Activated naive CD4-positive, alpha-beta T cell treated with anti-CD3 and anti-CD28 coated beads, Interleukin-2, amount 50 U/mL, for 72 hours (primary cell): ENCODE measurements at regions not wholly inside any gene's neighbourhood (a gene's known extent, or its start where the extent isn't known, plus 50 kb on each side); places are given as distances from the start of the nearest gene placed in this dataset.

Experiments
- ATAC-seq, 2 donors: fragments of 150-1000 bp; cut with Tn5 transposase; 2 replicates each; pipeline ENCODE4 v1.10.0; 2021; ENCODE audit warnings: mild to moderate bottlenecking in 2 of 2, moderate library complexity in 2 of 2
- DNase-seq, 2 donors: peaks; one replicate each; pipeline ENCODE4 v3.0.0; 2021 to 2022; ENCODE audit warnings: low spot score in 2 of 2
- H3K27ac Mint-ChIP-seq, 2 donors: one replicate each; pipeline ENCODE4 v1.8.0; 2022; ENCODE audit warnings: mild to moderate bottlenecking in 2 of 2, mixed read lengths in 2 of 2
- H3K36me3 Mint-ChIP-seq, 2 donors: one replicate each; pipeline ENCODE4 v1.8.0; 2022; ENCODE audit warnings: mixed read lengths in 2 of 2
- H3K9me3 Mint-ChIP-seq, 2 donors: one replicate each; pipeline ENCODE4 v1.8.0; 2022; ENCODE audit warnings: mixed read lengths in 2 of 2

DNA sequence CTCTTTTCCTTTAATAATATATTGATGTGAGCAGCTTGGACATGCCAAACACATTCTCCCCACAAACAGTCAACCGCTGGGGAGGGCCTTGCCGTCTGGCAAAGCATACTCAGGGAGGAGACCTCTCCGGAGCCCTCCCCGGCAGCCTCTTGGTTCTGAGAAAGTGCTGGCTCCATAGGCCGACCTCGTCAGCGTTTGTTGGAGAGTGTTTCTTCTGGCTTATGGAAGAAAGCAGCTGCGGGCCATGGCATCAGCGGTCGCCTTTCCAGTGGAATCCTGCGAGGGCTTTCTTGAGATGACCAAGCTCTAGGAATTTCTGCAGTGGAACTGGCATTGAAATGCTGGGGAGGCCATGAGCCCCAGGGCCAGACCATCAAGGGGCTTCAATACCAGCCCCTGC, 405.7 kb upstream of the IRX4 start:
- no peak overlapping the region for H3K27ac Mint-ChIP-seq

DNA sequence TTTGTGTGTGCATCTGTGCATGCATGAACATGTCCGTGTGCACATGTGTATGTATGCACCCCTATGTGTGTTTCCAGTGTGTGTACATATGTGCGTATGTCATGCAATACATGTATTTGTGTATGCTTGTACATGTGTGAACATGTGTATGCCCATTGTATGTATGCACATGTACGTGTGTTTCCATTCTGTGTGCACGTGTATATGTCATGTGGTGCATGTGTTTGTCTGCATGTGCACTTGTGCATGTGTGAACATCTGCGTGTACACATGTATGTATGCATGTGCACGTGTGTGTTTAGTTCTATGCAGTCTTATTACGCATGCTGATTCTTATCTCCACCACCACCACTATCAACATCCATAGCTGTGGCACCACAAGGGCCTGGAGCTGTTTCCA, 403.5 kb upstream of the IRX4 start:
- Mint-ChIP-seq H3K27ac (no peak overlapping the region), H3K9me3 (no peaks in the 10 kb centered on the region)

More for the DNA sequence above, 405.7 kb upstream of the IRX4 start:
- Mint-ChIP-seq H3K36me3 (no peaks in the 10 kb centered on the region), H3K9me3 (no peaks in the 10 kb centered on the region)
- no peak for DNase-seq
- no peak for ATAC-seq

DNA sequence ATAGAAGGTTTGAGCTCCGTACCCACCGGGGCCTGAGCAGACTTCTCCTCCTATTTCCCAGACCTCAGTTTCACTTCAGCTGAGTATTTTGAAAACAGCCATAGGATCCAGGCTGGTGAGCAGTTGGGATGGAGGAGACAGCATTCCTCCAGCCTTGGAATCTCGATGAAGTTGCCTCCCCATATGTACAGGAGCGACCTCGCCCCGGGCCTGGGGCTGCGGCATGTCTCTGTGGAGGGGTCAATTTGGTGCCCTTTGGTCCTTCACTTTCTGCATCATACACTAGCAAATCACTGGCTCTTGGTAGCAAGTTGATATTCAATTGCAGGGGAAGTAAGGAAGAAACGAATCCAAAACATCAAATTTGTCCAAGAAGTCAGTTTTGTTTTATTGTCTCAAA, 402.0 kb upstream of the IRX4 start:
- peaks cover 5 to 7% of the 10 kb centered on the region in 2 donors for H3K9me3 Mint-ChIP-seq
- DNase-seq = no peak
- no peak for ATAC-seq
- H3K27ac Mint-ChIP-seq = no peak overlapping the region
- no peaks in the 10 kb centered on the region for H3K36me3 Mint-ChIP-seq

More for the DNA sequence above, 403.5 kb upstream of the IRX4 start:
- no peak for ATAC-seq
- DNase-seq = no peak
- no peaks in the 10 kb centered on the region for H3K36me3 Mint-ChIP-seq

DNA sequence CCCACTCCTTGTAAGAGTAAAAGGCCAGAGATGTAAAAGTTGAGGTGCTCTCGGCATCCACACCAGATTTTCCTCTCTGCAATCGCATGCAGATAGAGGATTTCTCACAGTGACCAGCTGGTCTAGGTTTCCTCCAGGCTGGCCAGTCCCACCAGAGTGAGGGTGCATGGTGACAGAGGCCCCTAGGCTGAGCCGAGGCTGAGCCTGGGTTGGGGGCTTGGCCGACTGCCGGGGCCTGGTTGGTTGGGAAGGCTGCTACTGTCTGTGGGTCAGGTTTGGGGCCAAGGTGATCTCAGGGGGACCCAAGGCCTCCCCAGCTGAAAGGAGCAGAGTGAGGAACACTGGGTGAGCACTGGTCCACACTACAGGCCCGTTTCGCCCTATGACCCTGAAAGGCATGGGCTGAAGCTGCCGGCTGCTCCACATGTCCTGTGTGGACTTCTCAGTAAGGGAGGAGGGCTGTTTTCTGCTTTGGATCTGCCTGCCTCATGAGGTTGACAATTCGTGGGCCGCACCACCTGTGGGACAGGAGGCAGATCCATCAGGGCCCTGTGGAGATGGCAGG, 400.8 kb upstream of the IRX4 start:
- no peak for ATAC-seq
- H3K27ac Mint-ChIP-seq = no peak overlapping the region
- no peaks in the 10 kb centered on the region for H3K36me3 Mint-ChIP-seq
- peaks cover 5 to 9% of the 10 kb centered on the region in 2 donors for H3K9me3 Mint-ChIP-seq
- no peak for DNase-seq

DNA sequence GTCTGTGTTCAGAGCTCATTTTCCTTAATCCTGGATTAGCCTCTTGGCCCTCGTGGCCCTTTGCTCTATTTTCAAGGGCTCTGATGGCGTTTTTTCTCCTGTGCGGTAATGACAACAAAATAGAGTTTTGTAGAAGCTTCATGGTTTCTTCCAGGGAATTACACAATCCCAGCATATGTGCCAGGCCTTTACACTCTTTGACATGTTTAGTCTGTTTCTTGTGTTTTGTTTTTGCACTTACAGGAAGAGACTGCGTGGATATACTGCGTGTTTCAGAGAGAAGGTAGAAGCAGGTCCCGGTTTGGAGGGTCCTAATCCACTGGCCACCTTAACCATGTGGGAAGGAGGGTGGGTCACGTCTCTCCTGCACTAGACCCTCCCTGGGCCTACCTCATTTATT, 400.2 kb upstream of the IRX4 start:
- Mint-ChIP-seq H3K27ac (no peak overlapping the region), H3K9me3 (peaks cover 5 to 12% of the 10 kb centered on the region in 2 donors), H3K36me3 (no peaks in the 10 kb centered on the region)
- ATAC-seq (no peak), DNase-seq (no peak)

DNA sequence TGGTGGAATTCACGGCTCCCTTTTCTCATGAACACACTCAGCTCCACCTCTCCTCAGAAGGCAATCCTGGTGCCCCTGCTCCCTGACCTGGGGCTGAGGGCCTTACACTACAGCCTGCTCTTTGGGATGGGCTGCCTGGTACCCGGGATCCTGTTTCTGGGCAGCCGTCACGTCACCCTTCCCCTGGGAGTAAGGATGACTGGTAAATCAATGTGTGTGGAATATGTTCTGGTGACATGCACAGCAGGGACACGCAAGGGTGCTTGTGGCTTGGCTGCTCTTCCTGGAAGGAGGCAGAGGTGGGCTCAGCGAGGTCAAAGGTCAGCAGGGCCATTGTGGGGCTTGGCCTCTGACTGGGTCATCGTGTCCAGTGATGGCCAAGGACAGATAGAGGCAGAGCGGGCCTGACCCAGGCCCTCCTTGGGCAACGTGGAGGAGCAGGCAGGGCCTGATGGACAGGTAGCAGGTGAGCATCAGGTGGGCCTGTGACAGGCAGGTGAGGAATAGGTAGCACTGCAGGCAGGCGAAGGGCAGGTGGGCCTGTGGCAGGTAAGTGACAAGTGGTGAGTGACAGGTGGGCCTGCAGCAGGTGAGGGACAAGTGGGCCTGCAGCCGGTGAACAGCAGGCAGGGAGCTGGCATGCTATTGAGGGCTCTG, 399.4 kb upstream of the IRX4 start:
- Mint-ChIP-seq H3K27ac (no peak overlapping the region), H3K36me3 (no peaks in the 10 kb centered on the region), H3K9me3 (peaks cover 5 to 12% of the 10 kb centered on the region in 2 donors)
- ATAC-seq (no peak), DNase-seq (no peak)

DNA sequence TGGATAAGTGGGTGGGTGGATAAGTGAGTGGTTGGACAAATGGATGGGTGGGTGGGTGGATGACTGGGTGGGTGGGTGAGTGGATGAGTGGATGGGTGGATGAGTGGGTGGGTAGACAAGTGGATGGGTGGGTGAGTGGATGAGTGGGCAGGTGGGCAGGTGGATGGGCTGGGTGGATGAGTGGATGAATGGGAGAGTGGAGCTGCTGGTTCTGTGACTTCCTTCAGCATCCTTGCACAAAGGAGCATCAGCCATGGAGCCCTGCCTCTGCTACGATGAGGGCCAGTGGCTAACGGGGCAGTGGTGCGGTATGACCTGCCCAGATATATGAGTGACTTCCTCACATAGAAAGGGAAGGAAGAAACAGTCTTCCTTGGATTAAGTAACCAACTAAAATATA, 398.7 kb upstream of the IRX4 start:
- ATAC-seq (no peak), DNase-seq (no peak)
- Mint-ChIP-seq H3K27ac (no peak overlapping the region), H3K36me3 (no peaks in the 10 kb centered on the region), H3K9me3 (peaks cover 5 to 12% of the 10 kb centered on the region in 2 donors)

DNA sequence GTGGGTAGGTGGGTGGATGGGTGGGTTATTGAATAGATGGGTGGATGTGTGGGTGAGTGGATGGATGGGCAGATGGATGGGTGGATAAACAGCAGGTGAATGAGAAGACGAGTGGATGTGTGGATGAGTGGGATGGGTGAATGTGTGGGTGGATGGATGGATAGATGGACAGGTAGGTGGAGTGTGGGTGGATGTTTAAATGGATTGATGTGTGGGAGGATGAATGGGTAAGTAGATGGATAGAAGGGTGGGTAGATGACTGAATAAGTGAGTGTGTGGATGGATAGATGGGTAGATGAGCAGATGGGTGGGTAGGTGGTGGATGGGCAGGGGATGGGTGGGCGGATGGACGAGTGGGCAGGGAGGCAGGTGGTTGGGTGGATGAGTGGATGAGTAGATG, 397.6 kb upstream of the IRX4 start:
- ATAC-seq = no peak
- H3K27ac Mint-ChIP-seq = no peak overlapping the region
- H3K36me3 Mint-ChIP-seq = no peaks in the 10 kb centered on the region
- H3K9me3 Mint-ChIP-seq = peaks cover 5 to 12% of the 10 kb centered on the region in 2 donors
- DNase-seq = no peak

DNA sequence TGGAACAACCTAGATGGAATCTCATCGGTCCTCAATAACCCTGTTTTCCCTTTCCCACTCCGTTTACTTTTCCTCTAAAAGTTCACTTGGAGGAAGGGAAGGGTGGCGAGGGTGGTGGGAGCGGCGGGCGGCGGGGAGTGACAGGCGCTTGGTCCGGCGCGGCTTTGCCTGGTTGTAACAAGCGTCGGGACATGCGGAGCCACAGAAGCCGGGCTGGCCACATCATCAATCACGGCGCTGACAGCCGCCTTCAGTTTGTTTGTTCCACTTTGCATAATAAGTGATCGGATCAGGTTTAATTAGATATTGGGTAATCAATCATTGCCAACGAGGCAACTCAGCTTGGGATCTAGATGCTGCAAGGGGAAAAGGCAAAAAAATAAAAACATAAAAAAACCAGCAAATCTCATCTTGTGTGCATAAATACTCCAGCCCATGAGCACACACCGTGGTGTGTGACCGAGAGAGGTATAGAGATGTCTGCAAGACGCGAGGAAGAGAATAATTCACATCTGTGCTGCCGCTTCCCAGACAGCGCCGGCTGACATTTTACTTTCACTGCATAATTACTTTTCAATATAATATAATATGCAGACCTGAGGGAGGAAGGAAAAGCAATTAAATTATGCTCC, 396.2 kb upstream of the IRX4 start:
- ATAC-seq (no peak), DNase-seq (no peak)
- Mint-ChIP-seq H3K27ac (peak overlapping the region in 1 of 2 donors; percentile 14), H3K9me3 (peaks cover 5 to 12% of the 10 kb centered on the region in 2 donors), H3K36me3 (no peaks in the 10 kb centered on the region)

DNA sequence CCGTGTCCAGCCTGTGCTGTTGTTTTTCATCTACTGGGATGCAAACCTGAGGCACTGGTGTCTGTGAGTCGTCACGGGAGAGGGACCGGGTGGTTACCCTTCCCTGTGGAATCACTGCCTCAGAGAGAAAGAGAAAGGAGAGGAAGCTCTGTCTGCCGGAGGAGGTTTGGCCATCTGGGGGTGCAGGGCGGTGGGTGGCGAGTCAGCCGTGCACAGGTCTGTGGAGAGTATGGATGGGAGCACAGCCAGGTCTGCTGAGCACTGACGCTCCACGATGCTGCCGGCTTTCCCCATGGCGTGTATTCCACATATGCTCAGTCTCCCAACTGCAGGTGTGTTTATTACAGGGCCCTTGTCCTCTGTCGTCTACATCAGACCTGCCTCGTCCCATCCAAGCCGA, 395.2 kb upstream of the IRX4 start:
- no peaks in the 10 kb centered on the region for H3K36me3 Mint-ChIP-seq
- H3K9me3 Mint-ChIP-seq = peaks cover 5 to 12% of the 10 kb centered on the region in 2 donors
- no peak for ATAC-seq
- no peak overlapping the region for H3K27ac Mint-ChIP-seq
- no peak for DNase-seq

DNA sequence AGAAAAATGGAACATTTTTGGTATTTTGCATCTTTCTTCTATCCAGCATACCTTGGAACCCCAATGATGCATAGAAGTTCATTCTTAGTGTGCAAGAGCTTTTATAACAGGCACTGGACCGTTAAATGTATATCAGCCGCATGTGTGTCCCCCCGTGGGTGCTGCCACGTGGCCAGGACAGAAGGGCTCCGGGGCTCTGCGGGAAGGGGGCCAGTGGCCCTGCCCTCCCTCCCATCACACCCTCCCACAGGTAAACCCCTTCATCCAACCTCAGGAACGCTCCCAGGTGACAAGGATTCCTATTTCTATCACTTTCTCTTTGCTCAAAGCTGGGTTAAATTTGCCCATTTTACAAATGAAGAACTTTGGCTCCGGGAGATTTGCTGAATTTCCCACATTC, 393.4 kb upstream of the IRX4 start:
- ATAC-seq = no peak
- Mint-ChIP-seq H3K9me3 (peaks cover 5 to 12% of the 10 kb centered on the region in 2 donors), H3K27ac (no peak overlapping the region), H3K36me3 (no peaks in the 10 kb centered on the region)
- DNase-seq = no peak

DNA sequence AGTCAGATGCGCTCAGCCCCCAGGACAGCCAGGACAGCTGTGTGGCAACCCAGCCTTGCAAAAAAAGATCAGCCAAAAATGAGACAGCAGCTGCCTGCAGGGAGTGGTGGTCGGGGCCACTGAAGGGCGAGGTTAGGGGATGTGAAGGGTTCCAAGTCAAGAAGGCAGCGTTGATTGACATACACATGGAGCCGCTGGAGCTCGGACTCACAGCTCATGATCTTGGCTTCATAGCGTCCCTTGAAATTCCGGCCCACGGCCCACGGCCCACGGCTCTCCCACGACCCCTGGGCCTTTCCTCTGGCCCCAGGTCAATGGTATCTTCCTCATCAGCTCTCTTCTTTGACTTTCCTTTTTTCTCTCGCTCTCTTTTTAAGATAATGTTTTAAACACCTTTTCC, 390.0 kb upstream of the IRX4 start:
- ATAC-seq (no peak), DNase-seq (no peak)
- H3K9me3 Mint-ChIP-seq = peaks cover 0 to 3% of the 10 kb centered on the region in 2 donors
- H3K36me3 Mint-ChIP-seq = peaks cover 0 to 2% of the 10 kb centered on the region in 2 donors
- H3K27ac Mint-ChIP-seq = no peak overlapping the region

DNA sequence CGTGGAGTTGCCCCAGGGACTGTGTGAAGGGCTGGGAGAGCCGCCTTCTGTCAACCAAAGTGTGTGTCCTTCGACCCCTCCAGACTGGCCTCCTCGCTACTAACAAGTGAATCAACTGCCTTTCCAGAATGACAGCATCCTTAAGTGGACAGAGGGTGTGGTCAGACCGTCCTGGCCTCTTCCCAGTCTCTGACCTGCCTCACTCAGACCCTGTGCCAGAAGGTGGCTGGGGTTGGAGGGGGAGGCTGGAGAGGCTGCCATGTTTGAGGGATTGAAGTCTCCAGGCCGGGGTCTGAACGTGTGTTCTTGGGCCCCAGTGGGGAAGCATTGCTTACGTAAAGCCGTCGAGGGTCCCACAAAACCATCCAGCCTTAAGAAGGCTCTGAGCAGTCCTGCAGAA, 389.3 kb upstream of the IRX4 start:
- DNase-seq (no peak), ATAC-seq (no peak)
- Mint-ChIP-seq H3K27ac (no peak overlapping the region), H3K9me3 (peaks cover 0 to 3% of the 10 kb centered on the region in 2 donors), H3K36me3 (peaks cover 0 to 4% of the 10 kb centered on the region in 2 donors)

DNA sequence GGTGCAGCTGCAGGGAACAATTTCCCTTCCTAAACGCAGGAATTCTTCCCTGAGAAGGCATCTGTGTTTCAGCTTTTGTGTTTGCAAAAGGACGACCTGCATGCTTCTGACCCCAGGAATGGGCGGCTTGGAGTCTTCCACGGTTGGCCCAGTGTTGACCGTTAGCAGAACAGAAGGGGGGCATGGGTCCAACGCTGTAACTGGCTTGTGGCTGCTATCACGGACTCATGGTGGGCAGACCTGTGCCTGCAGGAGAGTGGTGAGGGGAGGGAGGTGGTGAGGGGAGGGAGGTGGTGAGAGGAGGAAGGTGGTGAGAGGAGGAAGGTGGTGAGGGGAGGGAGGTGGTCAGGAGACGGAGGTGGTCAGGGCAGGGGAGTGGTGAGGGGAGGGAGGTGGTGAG, 388.6 kb upstream of the IRX4 start:
- Mint-ChIP-seq H3K9me3 (peaks cover 0 to 3% of the 10 kb centered on the region in 2 donors), H3K36me3 (peaks cover 0 to 4% of the 10 kb centered on the region in 2 donors), H3K27ac (no peak overlapping the region)
- ATAC-seq (no peak), DNase-seq (no peak)

DNA sequence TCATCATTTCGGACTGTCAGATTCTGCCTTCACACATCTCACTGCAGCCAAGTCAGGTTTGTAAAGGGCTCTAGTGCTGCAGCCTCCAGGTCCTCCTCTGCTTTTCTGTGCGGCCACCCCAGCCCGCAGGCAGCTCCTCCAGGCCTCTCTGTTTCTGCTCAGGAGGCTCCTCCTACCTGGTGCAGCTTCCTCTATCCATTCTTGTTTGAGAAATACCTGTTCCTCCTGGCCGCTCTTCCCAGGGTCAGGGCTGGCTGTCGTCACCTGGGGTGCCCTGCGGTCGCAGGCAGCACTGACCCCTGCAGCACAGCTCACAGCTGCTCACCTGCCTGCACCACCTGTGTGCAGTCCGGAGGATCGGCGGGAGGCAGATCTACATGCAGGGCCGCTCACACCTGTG, 387.7 kb upstream of the IRX4 start:
- H3K27ac Mint-ChIP-seq = no peak overlapping the region
- DNase-seq (no peak), ATAC-seq (no peak)
- H3K9me3 Mint-ChIP-seq = peaks cover 0 to 3% of the 10 kb centered on the region in 2 donors
- peaks cover 0 to 4% of the 10 kb centered on the region in 2 donors for H3K36me3 Mint-ChIP-seq

DNA sequence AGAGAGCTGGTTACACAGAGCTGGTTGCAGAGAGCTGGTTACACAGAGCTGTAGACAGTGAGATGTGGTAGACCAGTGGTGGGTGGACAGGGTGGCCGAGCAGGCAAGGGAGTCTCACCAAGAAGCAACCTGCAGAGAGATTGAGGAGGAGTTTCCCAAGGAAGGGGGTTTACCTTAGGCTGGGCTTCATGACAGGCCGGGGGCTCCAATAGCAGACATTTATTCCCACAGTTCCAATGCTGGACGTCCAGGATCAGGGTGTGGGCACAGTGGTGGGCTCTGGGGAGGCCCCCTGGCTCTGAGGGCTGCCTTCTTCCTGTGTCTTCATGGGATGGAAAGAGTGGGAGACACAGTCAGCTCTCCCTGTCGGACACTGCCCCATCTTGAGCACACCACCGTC, 386.9 kb upstream of the IRX4 start:
- ATAC-seq (no peak), DNase-seq (no peak)
- Mint-ChIP-seq H3K36me3 (peaks cover 0 to 4% of the 10 kb centered on the region in 2 donors), H3K9me3 (peaks cover 0 to 3% of the 10 kb centered on the region in 2 donors), H3K27ac (no peak overlapping the region)

DNA sequence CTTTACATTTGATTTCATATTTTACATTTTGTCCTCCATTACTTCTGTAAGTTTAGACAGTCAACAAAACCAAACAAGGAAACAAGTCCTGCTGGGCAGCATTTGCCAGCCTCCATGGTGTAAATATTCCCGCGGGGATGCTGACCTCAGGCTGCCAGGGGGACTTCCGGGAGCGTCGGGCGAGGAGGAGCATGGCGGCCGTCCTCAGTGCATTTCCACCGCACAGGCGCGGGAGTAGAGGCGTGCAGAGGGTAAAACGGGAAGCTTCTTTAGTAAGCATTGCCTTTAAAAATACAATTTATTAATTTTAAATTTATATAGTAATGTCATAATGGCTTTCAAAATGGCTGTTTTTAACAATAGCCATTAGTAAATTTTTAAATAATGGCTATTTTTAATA, 385.3 kb upstream of the IRX4 start:
- ATAC-seq (no peak), DNase-seq (no peak)
- Mint-ChIP-seq H3K36me3 (peaks cover 0 to 4% of the 10 kb centered on the region in 2 donors), H3K9me3 (peaks cover 0 to 3% of the 10 kb centered on the region in 2 donors), H3K27ac (no peak overlapping the region)
